ENCODE measurements at regions not wholly inside any gene's neighbourhood (a gene's known extent, or its start where the extent isn't known, plus 50 kb on each side); places are given as distances from the start of the nearest gene placed in this dataset.

GRCh38 chr2:188032306-188032705 lies 259.4 kb upstream of the GULP1 start (continued):
- no peak for TF ChIP-seq REST (IDR thresholded peaks at IDR 0.05; ENCODE audit: unreplicated experiment)
- TF ChIP-seq, protein P1, sequence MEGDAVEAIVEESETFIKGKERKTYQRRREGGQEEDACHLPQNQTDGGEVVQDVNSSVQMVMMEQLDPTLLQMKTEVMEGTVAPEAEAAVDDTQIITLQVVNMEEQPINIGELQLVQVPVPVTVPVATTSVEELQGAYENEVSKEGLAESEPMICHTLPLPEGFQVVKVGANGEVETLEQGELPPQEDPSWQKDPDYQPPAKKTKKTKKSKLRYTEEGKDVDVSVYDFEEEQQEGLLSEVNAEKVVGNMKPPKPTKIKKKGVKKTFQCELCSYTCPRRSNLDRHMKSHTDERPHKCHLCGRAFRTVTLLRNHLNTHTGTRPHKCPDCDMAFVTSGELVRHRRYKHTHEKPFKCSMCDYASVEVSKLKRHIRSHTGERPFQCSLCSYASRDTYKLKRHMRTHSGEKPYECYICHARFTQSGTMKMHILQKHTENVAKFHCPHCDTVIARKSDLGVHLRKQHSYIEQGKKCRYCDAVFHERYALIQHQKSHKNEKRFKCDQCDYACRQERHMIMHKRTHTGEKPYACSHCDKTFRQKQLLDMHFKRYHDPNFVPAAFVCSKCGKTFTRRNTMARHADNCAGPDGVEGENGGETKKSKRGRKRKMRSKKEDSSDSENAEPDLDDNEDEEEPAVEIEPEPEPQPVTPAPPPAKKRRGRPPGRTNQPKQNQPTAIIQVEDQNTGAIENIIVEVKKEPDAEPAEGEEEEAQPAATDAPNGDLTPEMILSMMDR (conservative IDR thresholded peaks at IDR 0.05; ENCODE audit: low read depth in 2 of 2): no peak
- no peak for TF ChIP-seq EZH2 (IDR thresholded peaks at IDR 0.05; ENCODE audit: low read depth, unreplicated experiment)
- TF ChIP-seq NANOG (IDR thresholded peaks at IDR 0.05; ENCODE audit: borderline replicate concordance): peak; percentile 92
- TF ChIP-seq JUNB (IDR thresholded peaks at IDR 0.05; ENCODE audit: unreplicated experiment): no peak
- TF ChIP-seq CREB1 (CRISPR knock-in tag; IDR thresholded peaks at IDR 0.05; ENCODE audit: low read depth): peak; percentile 46; the same call in 1 of the 2 replicates
- TF ChIP-seq EZH2phosphoT487 (IDR thresholded peaks at IDR 0.05; ENCODE audit: unreplicated experiment): no peak
- peak; percentile 39; the same call in 1 of the 2 replicates for TF ChIP-seq POLR2AphosphoS5 (IDR thresholded peaks at IDR 0.05; ENCODE audit: low read depth)
- no peak; the same call in 1 of the 2 replicates for TF ChIP-seq ETS1 (IDR thresholded peaks at IDR 0.05)
- TF ChIP-seq ZNF114 (CRISPR knock-in tag; IDR thresholded peaks at IDR 0.05): no peak

- H3K27ac Mint-ChIP-seq: no peak overlapping the region
- H3K9me2 ChIP-seq (ENCODE audit: insufficient read depth): no peaks in the 10 kb centered on the region
- H3K36me3 Mint-ChIP-seq (ENCODE audit: low read depth): peaks cover 3% of the 10 kb centered on the region; the same call in 2 of the 3 replicates
- H3K27me3 ChIP-seq (ENCODE audit: insufficient read depth): no peaks in the 10 kb centered on the region
- H3K4me3 ChIP-seq: peak overlapping the region; percentile 37
- peaks cover 35% of the 10 kb centered on the region for H3K4me1 Mint-ChIP-seq
- peaks cover 55% of the 10 kb centered on the region for H3K4me1 ChIP-seq (ENCODE audit: insufficient read depth)
- no peak overlapping the region; the same call in 1 of the 3 replicates for H3K4me3 Mint-ChIP-seq
- peaks cover 13% of the 10 kb centered on the region for H3K27me3 Mint-ChIP-seq (ENCODE audit: insufficient read depth, low read depth, poor library complexity)
- no peaks in the 10 kb centered on the region for H3K9me3 Mint-ChIP-seq
- H3K79me2 ChIP-seq (replicated peaks; ENCODE audit: insufficient read depth): peaks cover 39% of the 10 kb centered on the region
- H3K27ac ChIP-seq (ENCODE audit: low read depth): peak overlapping the region; percentile 100
- peak; percentile 30 for ATAC-seq
- H3K36me3 ChIP-seq (ENCODE audit: insufficient read depth): no peaks in the 10 kb centered on the region
- H3K4me2 ChIP-seq: peak overlapping the region; percentile 76
- H4K20me1 ChIP-seq (replicated peaks; ENCODE audit: insufficient read depth): no peaks in the 10 kb centered on the region
- no peak overlapping the region for H2AFZ ChIP-seq
- DNase-seq (ENCODE audit: low spot score): peak; percentile 33
- 0 out of 2 replicates have a peak, but pooled peaks cover 4% of the 10 kb centered on the region for H3F3A ChIP-seq (replicated peaks; ENCODE audit: low read depth)
- TF ChIP-seq, protein P1 (conservative IDR thresholded peaks at IDR 0.05; ENCODE audit: low read depth in 2 of 2): no peak
- TF ChIP-seq CREB1 (CRISPR knock-in tag; IDR thresholded peaks at IDR 0.05; ENCODE audit: low read depth): no peak
These were observed 258.9 kb upstream of the GULP1 start for GRCh38 chr2:188032786-188033185.
